ENCODE measurements at regions not wholly inside any gene's neighbourhood (a gene's known extent, or its start where the extent isn't known, plus 50 kb on each side); places are given as distances from the start of the nearest gene placed in this dataset.

DNA sequence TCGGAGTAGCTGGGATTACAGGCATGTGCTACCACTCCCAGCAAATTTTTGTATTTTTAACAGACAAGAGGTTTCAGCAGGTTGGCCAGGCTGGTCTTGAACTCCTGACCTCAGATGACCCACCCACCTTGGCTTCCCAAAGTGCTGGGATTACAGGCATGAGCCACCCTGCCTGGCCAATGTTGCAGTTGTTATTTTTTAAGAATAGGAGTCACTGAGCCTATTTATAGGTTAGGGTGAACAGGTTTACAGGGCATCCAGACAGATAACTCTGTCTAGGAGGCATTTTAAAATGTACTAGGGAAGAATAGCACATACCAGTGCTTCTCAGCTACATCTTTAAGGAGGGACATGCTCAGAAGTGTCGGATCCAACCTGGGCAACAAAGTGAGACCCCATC lies 60.1 kb upstream of the BNC2 start:
- TF ChIP-seq, protein P1, sequence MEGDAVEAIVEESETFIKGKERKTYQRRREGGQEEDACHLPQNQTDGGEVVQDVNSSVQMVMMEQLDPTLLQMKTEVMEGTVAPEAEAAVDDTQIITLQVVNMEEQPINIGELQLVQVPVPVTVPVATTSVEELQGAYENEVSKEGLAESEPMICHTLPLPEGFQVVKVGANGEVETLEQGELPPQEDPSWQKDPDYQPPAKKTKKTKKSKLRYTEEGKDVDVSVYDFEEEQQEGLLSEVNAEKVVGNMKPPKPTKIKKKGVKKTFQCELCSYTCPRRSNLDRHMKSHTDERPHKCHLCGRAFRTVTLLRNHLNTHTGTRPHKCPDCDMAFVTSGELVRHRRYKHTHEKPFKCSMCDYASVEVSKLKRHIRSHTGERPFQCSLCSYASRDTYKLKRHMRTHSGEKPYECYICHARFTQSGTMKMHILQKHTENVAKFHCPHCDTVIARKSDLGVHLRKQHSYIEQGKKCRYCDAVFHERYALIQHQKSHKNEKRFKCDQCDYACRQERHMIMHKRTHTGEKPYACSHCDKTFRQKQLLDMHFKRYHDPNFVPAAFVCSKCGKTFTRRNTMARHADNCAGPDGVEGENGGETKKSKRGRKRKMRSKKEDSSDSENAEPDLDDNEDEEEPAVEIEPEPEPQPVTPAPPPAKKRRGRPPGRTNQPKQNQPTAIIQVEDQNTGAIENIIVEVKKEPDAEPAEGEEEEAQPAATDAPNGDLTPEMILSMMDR (conservative IDR thresholded peaks at IDR 0.05 in 1 of 2, IDR thresholded peaks at IDR 0.05 in 1 of 2; ENCODE audit: low read depth in 1 of 2, low read length in 2 of 2): no peak
- TF ChIP-seq EZH2 (IDR thresholded peaks at IDR 0.05; ENCODE audit: low read length, missing control alignments): no peak

All from fibroblast of lung (primary cell).